Osteoblast (primary cell): ENCODE measurements at regions not wholly inside any gene's neighbourhood (a gene's known extent, or its start where the extent isn't known, plus 50 kb on each side); places are given as distances from the start of the nearest gene placed in this dataset.

Experiments
- DNase-seq: peaks from one replicate; pipeline ENCODE4 v3.0.0; 2011; ENCODE audit warnings: low spot score, mixed read lengths; ENCODE audit not compliant: insufficient read length; ENCODE audit errors: missing footprints
- H2AFZ ChIP-seq: 2 replicates; pipeline ENCODE4 v1.6.0; 2011; ENCODE audit warnings: mild to moderate bottlenecking, low read length
- H3K27ac ChIP-seq: 2 replicates; pipeline ENCODE4 v1.5.1; 2011; ENCODE audit warnings: mild to moderate bottlenecking, low read depth, low read length, moderate library complexity
- H3K27me3 ChIP-seq: 2 replicates; pipeline ENCODE4 v1.6.0; 2012; ENCODE audit warnings: mild to moderate bottlenecking, control low read depth, inconsistent platforms, low read length, moderate library complexity; ENCODE audit not compliant: insufficient read depth
- H3K36me3 ChIP-seq: 2 replicates; pipeline ENCODE4 v1.5.1; 2011; ENCODE audit warnings: mild to moderate bottlenecking, low read length, control low read depth, moderate library complexity; ENCODE audit not compliant: insufficient read depth
- H3K4me1 ChIP-seq: 2 replicates; pipeline ENCODE4 v1.5.1; 2011; ENCODE audit warnings: mild to moderate bottlenecking, low read length, control low read depth, moderate library complexity; ENCODE audit not compliant: insufficient read depth
- H3K4me2 ChIP-seq: 2 replicates; pipeline ENCODE4 v1.6.0; 2011; ENCODE audit warnings: mild to moderate bottlenecking, low read length; ENCODE audit not compliant: insufficient read depth
- H3K4me3 ChIP-seq: fragments of 200-600 bp; sonication (generic); 3 replicates; pipeline ENCODE4 v1.5.1; 2012; ENCODE audit warnings: mild to moderate bottlenecking, low read length, inconsistent platforms; ENCODE audit not compliant: insufficient read depth
- H3K79me2 ChIP-seq: 2 replicates; pipeline ENCODE4 v1.6.0; 2012; ENCODE audit warnings: mild to moderate bottlenecking, low read length, control low read depth, inconsistent platforms; ENCODE audit not compliant: insufficient read depth
- H3K9me3 ChIP-seq: 2 replicates; pipeline ENCODE4 v1.5.1; 2011; ENCODE audit warnings: low read depth, low read length, control low read depth
- H4K20me1 ChIP-seq: 2 replicates; pipeline ENCODE4 v1.6.0; 2012; ENCODE audit warnings: mild to moderate bottlenecking, low read length, control low read depth; ENCODE audit not compliant: insufficient read depth
- TF ChIP-seq, protein P1 (sequence below): IDR thresholded peaks from 2 replicates; pipeline ENCODE4 v1.5.1; 2011; ENCODE audit warnings: mild to moderate bottlenecking, low read depth, low read length, moderate library complexity; ENCODE audit errors: extremely low read depth

DNA sequence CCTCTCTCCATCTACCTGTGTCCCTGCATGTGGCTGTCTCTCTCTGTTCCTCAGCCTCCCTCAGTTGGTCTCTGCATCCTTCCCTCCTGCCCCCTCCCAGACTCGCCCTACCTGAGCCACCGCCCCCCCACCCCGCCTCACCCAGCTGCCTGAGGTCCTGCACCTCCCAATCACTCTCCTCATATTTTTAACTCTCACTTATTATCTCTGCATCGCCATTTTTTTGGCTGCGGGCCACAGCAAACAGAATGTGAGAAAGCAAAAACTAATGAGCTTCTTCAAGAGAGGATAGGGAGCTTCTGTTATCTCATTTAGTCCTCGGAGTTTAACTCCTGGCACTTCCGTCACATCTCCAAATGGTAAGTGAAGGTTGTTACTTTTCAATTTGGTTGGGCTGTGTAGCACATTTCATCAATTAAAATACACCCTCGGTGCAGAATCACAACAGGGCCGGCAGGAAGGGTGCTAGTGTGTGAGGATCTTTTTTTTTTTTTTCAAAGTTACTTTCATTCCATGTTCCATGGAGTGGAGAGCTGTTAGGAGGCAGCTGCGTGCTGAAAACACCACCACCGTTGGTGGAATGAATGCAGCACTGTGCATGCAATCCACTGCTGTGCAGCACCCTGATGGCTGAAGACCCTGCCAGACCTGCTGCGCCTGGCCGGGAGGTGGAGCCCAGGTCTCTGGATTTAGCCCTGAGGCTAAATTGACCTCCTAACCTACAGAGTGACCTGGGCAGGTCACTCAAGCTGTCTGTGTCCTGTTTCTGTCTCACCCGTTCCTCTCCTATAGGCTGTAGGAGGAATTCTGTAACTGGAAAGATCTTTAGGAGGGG lies 157.2 kb upstream of the NFIA start:
- no peaks in the 10 kb centered on the region for H3K4me1 ChIP-seq
- DNase-seq: no peak
- H4K20me1 ChIP-seq: no peaks in the 10 kb centered on the region
- no peaks in the 10 kb centered on the region for H3K36me3 ChIP-seq
- no peak overlapping the region for H3K27ac ChIP-seq
- no peaks in the 10 kb centered on the region for H3K79me2 ChIP-seq
- TF ChIP-seq, protein P1, sequence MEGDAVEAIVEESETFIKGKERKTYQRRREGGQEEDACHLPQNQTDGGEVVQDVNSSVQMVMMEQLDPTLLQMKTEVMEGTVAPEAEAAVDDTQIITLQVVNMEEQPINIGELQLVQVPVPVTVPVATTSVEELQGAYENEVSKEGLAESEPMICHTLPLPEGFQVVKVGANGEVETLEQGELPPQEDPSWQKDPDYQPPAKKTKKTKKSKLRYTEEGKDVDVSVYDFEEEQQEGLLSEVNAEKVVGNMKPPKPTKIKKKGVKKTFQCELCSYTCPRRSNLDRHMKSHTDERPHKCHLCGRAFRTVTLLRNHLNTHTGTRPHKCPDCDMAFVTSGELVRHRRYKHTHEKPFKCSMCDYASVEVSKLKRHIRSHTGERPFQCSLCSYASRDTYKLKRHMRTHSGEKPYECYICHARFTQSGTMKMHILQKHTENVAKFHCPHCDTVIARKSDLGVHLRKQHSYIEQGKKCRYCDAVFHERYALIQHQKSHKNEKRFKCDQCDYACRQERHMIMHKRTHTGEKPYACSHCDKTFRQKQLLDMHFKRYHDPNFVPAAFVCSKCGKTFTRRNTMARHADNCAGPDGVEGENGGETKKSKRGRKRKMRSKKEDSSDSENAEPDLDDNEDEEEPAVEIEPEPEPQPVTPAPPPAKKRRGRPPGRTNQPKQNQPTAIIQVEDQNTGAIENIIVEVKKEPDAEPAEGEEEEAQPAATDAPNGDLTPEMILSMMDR: no peak
- H3K4me2 ChIP-seq: no peak overlapping the region
- no peaks in the 10 kb centered on the region for H3K27me3 ChIP-seq
- H2AFZ ChIP-seq: no peak overlapping the region
- no peaks in the 10 kb centered on the region for H3K9me3 ChIP-seq
- H3K4me3 ChIP-seq: no peak overlapping the region

DNA sequence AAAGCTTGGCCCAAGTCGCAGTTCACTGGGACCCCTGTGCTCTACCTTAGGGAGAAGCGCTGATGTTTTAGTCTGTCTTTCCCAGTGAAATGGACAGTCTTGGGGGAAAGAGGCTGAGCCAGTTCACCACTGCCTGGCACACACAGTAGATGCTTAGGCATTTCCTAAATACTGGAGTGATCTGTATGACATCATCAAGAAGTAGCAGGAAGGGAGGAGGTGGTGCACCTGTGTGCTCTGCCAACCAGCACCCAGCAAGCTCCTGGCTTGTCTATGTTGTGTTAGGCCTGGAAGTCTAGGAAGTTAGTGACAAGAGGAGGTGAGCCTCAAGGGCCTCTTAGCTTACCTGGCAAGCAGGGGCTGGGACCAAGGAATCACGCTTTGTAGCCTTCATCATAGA lies 158.2 kb upstream of the NFIA start:
- Histone ChIP-seq H3K79me2 (no peaks in the 10 kb centered on the region), H3K4me1 (no peaks in the 10 kb centered on the region), H3K4me2 (no peak overlapping the region), H3K36me3 (no peaks in the 10 kb centered on the region), H4K20me1 (no peaks in the 10 kb centered on the region), H3K27me3 (no peaks in the 10 kb centered on the region), H3K27ac (no peak overlapping the region), H3K4me3 (no peak overlapping the region), H3K9me3 (no peaks in the 10 kb centered on the region), H2AFZ (no peak overlapping the region)
- TF ChIP-seq, protein P1: no peak
- no peak for DNase-seq

DNA sequence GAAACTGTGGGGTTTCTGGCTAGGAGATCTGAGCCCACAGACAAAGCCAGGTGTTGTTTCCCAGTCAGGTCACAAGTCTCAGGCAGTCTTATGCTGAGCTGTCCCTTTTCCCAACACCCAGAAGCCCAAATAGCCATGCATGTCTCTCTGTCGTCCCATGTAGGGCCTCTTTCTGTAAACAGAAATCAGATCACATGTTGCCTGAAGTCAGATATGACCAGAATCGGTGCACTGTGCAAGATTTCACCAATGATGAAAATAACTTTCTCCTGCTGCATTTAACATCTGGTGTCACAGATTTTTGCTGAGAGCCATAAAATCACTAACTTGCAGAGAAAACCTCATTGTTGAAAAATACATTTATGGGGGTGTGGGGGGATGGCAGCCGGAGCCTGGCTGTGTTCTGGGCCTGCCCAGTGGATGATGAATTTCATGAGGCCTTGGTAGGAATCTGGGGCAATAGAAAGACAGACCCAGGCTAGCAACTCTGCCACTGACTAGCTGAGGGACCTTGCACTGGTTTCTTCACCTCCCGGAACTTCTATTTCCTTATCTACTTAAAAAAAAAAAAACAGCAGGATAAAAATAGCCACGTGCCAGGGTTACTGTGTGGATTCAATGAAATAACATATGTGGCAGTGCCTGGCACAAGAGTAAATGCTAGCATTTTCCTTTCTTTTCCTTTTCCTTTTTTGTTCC lies 158.8 kb upstream of the NFIA start:
- no peaks in the 10 kb centered on the region for H3K36me3 ChIP-seq
- no peaks in the 10 kb centered on the region for H3K27me3 ChIP-seq
- H3K4me2 ChIP-seq: no peak overlapping the region
- H3K79me2 ChIP-seq: no peaks in the 10 kb centered on the region
- TF ChIP-seq, protein P1: no peak
- no peak overlapping the region for H2AFZ ChIP-seq
- H4K20me1 ChIP-seq: no peaks in the 10 kb centered on the region
- no peaks in the 10 kb centered on the region for H3K9me3 ChIP-seq
- H3K27ac ChIP-seq: no peak overlapping the region
- no peak overlapping the region for H3K4me3 ChIP-seq
- DNase-seq: no peak
- H3K4me1 ChIP-seq: no peaks in the 10 kb centered on the region

DNA sequence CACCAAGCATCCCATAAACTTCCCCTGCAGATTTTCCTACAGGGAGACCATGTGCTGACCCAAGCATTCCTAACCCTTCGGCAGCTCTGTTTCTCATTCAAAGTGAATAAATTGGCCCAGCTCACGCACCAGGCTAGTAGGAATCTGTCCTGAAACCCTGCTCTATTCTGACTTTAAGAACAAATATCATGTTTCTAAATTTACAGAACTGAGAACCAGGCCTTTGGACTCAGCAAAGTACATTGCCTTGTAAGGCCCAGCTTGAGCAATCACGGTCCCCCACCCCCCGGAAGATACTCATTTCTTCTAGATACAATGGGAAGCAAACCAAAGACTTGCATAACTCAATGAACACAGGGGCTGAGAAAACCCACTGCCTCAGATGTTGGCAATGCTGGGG lies 160.1 kb upstream of the NFIA start:
- H3K4me2 ChIP-seq: no peak overlapping the region
- H3K27me3 ChIP-seq: no peaks in the 10 kb centered on the region
- no peak for DNase-seq
- H3K4me3 ChIP-seq: no peak overlapping the region
- no peaks in the 10 kb centered on the region for H3K79me2 ChIP-seq
- TF ChIP-seq, protein P1: no peak
- H4K20me1 ChIP-seq: no peaks in the 10 kb centered on the region
- H3K9me3 ChIP-seq: no peaks in the 10 kb centered on the region
- H3K36me3 ChIP-seq: no peaks in the 10 kb centered on the region
- H3K27ac ChIP-seq: no peak overlapping the region
- H3K4me1 ChIP-seq: no peaks in the 10 kb centered on the region
- no peak overlapping the region for H2AFZ ChIP-seq
